GM23248 (cell line): ENCODE measurements at regions not wholly inside any gene's neighbourhood (a gene's known extent, or its start where the extent isn't known, plus 50 kb on each side); places are given as distances from the start of the nearest gene placed in this dataset.
"Not testable (repeated sequence)": the region's sequence is repeated elsewhere in the genome, so short reads cannot be mapped to it uniquely, and the experiment has no call there.

Source experiments
- DNase-seq: peaks from one replicate; pipeline ENCODE4 v3.0.0-alpha.2; 2015
- H2AFZ ChIP-seq: fragments of 200-600 bp; sonication (generic); 2 replicates; pipeline ENCODE4 v1.6.1; 2016; ENCODE audit warnings: antibody characterized with exemption
- H3F3A ChIP-seq: fragments of 200-600 bp; sonication (generic); 2 replicates; pipeline ENCODE4 v1.6.1; 2016; ENCODE audit warnings: mild to moderate bottlenecking, antibody characterized with exemption, mixed run types; ENCODE audit not compliant: insufficient read depth
- H3K27ac ChIP-seq: fragments of 200-600 bp; sonication (generic); 2 replicates; pipeline ENCODE4 v1.5.1; 2016; ENCODE audit warnings: mild to moderate bottlenecking
- H3K27me3 ChIP-seq: fragments of 200-600 bp; sonication (generic); replicated peaks from 2 replicates; pipeline ENCODE4 v1.6.1; 2016; ENCODE audit warnings: mild to moderate bottlenecking; ENCODE audit not compliant: insufficient read depth
- H3K36me3 ChIP-seq: fragments of 200-600 bp; sonication (generic); 2 replicates; pipeline ENCODE4 v1.6.1; 2016; ENCODE audit warnings: low read depth, mild to moderate bottlenecking
- H3K4me1 ChIP-seq: fragments of 200-600 bp; sonication (generic); 2 replicates; pipeline ENCODE4 v1.6.1; 2016; ENCODE audit warnings: mild to moderate bottlenecking; ENCODE audit not compliant: insufficient read depth
- H3K4me2 ChIP-seq: fragments of 200-600 bp; sonication (generic); one replicate; pipeline ENCODE4 v1.6.1; 2016; ENCODE audit warnings: mild to moderate bottlenecking; ENCODE audit not compliant: unreplicated experiment
- H3K4me3 ChIP-seq: fragments of 200-600 bp; sonication (generic); 2 replicates; pipeline ENCODE4 v1.5.1; 2016; ENCODE audit warnings: mild to moderate bottlenecking
- H3K79me2 ChIP-seq: fragments of 200-600 bp; sonication (generic); 2 replicates; pipeline ENCODE4 v1.6.1; 2016; ENCODE audit warnings: mild to moderate bottlenecking; ENCODE audit not compliant: insufficient read depth
- H3K9ac ChIP-seq: fragments of 200-600 bp; sonication (generic); 2 replicates; pipeline ENCODE4 v1.6.1; 2016; ENCODE audit warnings: mild to moderate bottlenecking
- H3K9me2 ChIP-seq: fragments of 200-600 bp; sonication (generic); 2 replicates; pipeline ENCODE4 v1.6.1; 2016; ENCODE audit warnings: mixed run types, mild to moderate bottlenecking, moderate library complexity; ENCODE audit not compliant: insufficient read depth
- H3K9me3 ChIP-seq: fragments of 200-600 bp; sonication (generic); one replicate; pipeline ENCODE4 v1.6.1; 2017; ENCODE audit warnings: low read depth
- H4K20me1 ChIP-seq: fragments of 200-600 bp; sonication (generic); 2 replicates; pipeline ENCODE4 v1.6.0; 2016; ENCODE audit not compliant: insufficient read depth
- EZH2 ChIP-seq: fragments of 200-600 bp; sonication (generic); IDR thresholded peaks from 2 replicates; pipeline ENCODE4 v1.6.1; 2018; ENCODE audit warnings: antibody characterized with exemption, mild to moderate bottlenecking; ENCODE audit not compliant: insufficient read depth, poor library complexity, severe bottlenecking
- EZH2phosphoT487 ChIP-seq: fragments of 200-600 bp; sonication (generic); IDR thresholded peaks from 2 replicates; pipeline ENCODE4 v1.6.1; 2018; ENCODE audit warnings: antibody characterized with exemption, moderate library complexity, mild to moderate bottlenecking, low read depth; ENCODE audit not compliant: insufficient read depth
- WGBS, 2 experiments: methylation state at CpG; one replicate each; pipeline ENCODE4 v1.1.6; 2015 to 2017; ENCODE audit warnings: low lambda C conversion rate in 2 of 2, low coverage in 1 of 2; ENCODE audit errors: missing lambda C conversion rate in 2 of 2; 5-methylcytosine and 5-hydroxymethylcytosine counted together
- in situ Hi-C: fragments of 300-500 bp; cut with MboI; formaldehyde crosslinking; loops from 2 replicates; pipeline ENCODE4 v1.15.0; 2020

DNA sequence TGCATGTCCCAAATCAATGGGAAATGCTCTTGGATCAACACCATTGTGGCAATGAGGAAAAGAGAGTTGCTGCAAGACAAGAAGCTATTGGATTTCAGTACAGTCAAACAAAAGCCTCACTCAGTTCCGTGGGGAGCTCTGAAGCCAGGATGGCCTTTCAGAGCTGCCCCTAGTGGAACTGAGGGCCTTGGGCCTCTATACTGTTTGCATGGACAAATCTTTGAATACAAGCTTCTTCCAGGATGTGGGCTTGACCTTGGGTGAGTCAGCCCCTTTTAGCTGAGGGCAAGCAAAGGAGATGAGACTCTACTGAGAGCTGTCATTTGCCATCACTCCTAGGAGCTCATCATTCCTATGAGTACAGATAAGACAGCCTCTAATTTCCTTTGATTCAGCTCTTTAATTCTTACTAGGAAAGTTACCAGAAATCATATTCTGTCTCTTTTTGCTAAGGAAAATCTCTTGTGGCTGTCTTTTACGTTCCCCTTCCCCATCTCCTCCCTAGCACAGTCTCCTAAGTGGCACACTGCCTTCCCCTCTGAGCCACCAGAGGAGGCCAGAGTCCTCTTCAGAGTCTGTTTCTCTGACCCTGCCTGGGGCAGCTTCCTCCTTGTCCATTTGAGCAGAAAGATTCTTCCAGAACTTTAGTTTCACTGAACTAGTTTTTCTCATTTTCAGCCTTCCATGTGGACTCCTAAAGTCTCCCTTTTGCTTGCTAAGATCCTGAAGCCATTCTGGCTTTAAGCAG lies 168.8 kb upstream of the POC5 start:
- no peak for DNase-seq
- no peak overlapping the region for H3K9ac ChIP-seq
- no peaks in the 10 kb centered on the region for H3K36me3 ChIP-seq
- no peaks in the 10 kb centered on the region for H3F3A ChIP-seq
- no peak overlapping the region for H2AFZ ChIP-seq
- no peak overlapping the region for H3K4me2 ChIP-seq
- H3K4me1 ChIP-seq, result no peaks in the 10 kb centered on the region
- TF ChIP-seq EZH2 (no peak), EZH2phosphoT487 (no peak)
- no peaks in the 10 kb centered on the region for H3K79me2 ChIP-seq
- H3K27ac ChIP-seq, result no peak overlapping the region
- H4K20me1 ChIP-seq, result no peaks in the 10 kb centered on the region
- in situ Hi-C loops, result no loop called here
- H3K4me3 ChIP-seq, result no peak overlapping the region
- H3K27me3 ChIP-seq, result no peaks in the 10 kb centered on the region
- H3K9me2 ChIP-seq, result no peaks in the 10 kb centered on the region
- no peaks in the 10 kb centered on the region for H3K9me3 ChIP-seq
- WGBS, 2 experiments, result 0 to 13% methylated on average over 2 of the region's 2 CpGs

DNA sequence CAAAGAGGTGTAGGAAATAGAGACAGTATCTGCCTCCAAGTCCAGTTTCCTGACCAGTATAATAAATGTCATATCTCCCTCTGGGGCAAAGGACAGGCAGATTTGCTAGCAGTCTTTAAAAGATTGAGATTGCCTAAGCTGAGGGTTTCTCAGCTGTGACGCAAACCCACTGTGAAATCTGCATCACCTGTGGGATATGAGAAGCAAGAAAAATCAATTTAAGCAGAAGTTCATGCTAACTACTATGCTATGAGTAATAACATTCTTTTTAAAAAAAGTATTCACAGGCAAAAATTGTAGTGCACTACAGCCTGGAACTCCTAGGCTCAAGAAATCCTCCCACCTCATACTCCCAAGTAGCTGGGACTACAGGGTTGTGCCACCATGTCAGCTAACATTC lies 168.1 kb upstream of the POC5 start:
- no peaks in the 10 kb centered on the region for H3F3A ChIP-seq
- H3K27ac ChIP-seq, result no peak overlapping the region
- no peak overlapping the region for H3K4me2 ChIP-seq
- H2AFZ ChIP-seq, result no peak overlapping the region
- H3K4me3 ChIP-seq, result no peak overlapping the region
- H3K9me3 ChIP-seq, result no peaks in the 10 kb centered on the region
- no peaks in the 10 kb centered on the region for H3K9me2 ChIP-seq
- no peaks in the 10 kb centered on the region for H4K20me1 ChIP-seq
- no peaks in the 10 kb centered on the region for H3K4me1 ChIP-seq
- DNase-seq, result no peak
- in situ Hi-C loops, result no loop called here
- H3K9ac ChIP-seq, result no peak overlapping the region
- 44 to 60% methylated on average over 1 of the region's 1 CpG for WGBS, 2 experiments
- H3K79me2 ChIP-seq, result no peaks in the 10 kb centered on the region
- H3K36me3 ChIP-seq, result no peaks in the 10 kb centered on the region
- no peaks in the 10 kb centered on the region for H3K27me3 ChIP-seq
- TF ChIP-seq EZH2phosphoT487 (no peak), EZH2 (no peak)

DNA sequence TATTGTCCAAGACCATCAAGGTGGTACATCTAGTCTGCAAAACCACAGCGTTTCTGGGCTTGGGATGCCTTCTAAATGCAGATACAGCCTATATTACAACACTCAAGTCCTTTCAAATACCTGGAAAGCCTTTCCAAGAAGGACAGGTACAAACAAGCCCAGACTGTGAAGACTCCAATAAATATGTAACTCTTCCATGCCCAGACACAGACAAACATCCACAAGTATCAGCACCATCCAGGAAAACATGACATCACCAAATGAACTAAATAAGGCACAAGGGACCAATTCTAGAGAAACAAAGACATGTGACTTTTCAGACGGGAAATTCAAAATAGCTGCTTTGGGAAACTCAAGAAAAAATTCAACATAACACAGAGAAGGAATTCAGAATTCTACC lies 152.7 kb upstream of the POC5 start:
- Histone ChIP-seq H4K20me1 (no peaks in the 10 kb centered on the region), H3K4me2 (no peak overlapping the region), H3K9me2 (no peaks in the 10 kb centered on the region), H3F3A (no peaks in the 10 kb centered on the region), H3K27ac (no peak overlapping the region), H3K79me2 (no peaks in the 10 kb centered on the region), H3K36me3 (no peaks in the 10 kb centered on the region), H3K27me3 (no peaks in the 10 kb centered on the region), H2AFZ (no peak overlapping the region), H3K4me3 (no peak overlapping the region), H3K9ac (no peak overlapping the region), H3K4me1 (no peaks in the 10 kb centered on the region), H3K9me3 (no peaks in the 10 kb centered on the region)
- TF ChIP-seq EZH2 (no peak), EZH2phosphoT487 (no peak)
- in situ Hi-C loops, result no loop called here
- DNase-seq, result no peak
- 1 to 3% methylated on average over 2 of the region's 2 CpGs for WGBS, 2 experiments

DNA sequence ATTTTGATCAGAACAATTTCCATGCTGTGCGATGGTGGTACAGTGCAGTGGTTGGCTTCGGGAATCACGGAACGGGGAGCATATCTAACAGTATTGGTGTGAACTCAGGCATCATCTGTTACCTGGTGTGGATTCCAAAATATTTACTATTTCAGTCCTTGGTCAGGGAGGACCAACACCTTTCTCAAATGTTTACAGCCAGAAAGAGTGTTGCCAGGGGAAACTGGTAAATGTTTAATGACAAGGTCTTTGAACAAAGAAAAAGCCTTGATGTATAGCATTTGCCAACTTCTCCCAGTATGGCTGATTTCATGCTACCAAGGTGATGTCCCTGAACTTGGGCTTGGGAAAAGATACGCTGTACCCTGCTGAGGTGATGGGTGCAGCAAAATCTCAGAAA lies 145.6 kb upstream of the POC5 start:
- 24 to 31% methylated on average over 5 of the region's 5 CpGs for WGBS, 2 experiments
- TF ChIP-seq EZH2 (no peak), EZH2phosphoT487 (no peak)

DNA sequence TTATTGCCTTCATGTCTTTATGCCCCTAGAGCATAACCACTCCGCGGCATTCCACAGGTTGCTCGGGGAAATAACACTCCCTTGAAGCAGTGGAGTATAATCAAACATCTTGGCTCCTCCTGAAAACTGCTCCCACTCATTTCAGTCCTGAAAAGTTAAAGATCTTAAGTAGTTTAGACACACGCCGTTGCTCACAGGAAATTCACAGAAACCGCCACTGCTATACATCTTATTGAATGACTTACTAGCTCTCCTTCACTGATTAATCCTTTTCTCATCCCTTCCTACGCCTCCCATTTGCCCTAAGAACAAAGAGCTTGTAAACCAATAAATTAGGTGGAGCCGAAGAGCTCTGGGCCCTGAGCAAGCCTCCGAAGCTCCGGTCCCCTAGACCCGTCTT lies 142.4 kb upstream of the POC5 start:
- in situ Hi-C loops, H3K9ac ChIP-seq: not testable (repeated sequence)

More for the DNA sequence above, 145.6 kb upstream of the POC5 start:
- Histone ChIP-seq H3K4me3 (no peak overlapping the region), H4K20me1 (no peaks in the 10 kb centered on the region), H3K9me3 (no peaks in the 10 kb centered on the region), H3K27ac (no peak overlapping the region), H3K36me3 (no peaks in the 10 kb centered on the region), H3F3A (no peaks in the 10 kb centered on the region), H3K27me3 (no peaks in the 10 kb centered on the region), H2AFZ (no peak overlapping the region), H3K4me2 (no peak overlapping the region), H3K79me2 (no peaks in the 10 kb centered on the region), H3K4me1 (no peaks in the 10 kb centered on the region), H3K9ac (no peak overlapping the region), H3K9me2 (no peaks in the 10 kb centered on the region)
- in situ Hi-C loops, result no loop called here
- DNase-seq, result no peak

More for the DNA sequence above, 142.4 kb upstream of the POC5 start:
- not testable (repeated sequence) for H3F3A ChIP-seq, H3K4me2 ChIP-seq, DNase-seq, H3K4me1 ChIP-seq, H3K27ac ChIP-seq, H3K9me3 ChIP-seq, H3K36me3 ChIP-seq, H2AFZ ChIP-seq, H4K20me1 ChIP-seq, H3K27me3 ChIP-seq, H3K9me2 ChIP-seq, H3K4me3 ChIP-seq, H3K79me2 ChIP-seq
- 35 to 48% methylated on average over 11 of the region's 11 CpGs for WGBS, 2 experiments
